Suppressor macrophage treated with lipopolysaccharide for 4 hours (primary cell): ENCODE measurements at regions not wholly inside any gene's neighbourhood (a gene's known extent, or its start where the extent isn't known, plus 50 kb on each side); places are given as distances from the start of the nearest gene placed in this dataset.

Source experiments
- DNase-seq: peaks from one replicate; pipeline ENCODE4 v3.0.0-alpha.2; 2020

- DNase-seq: no peak
Observed at GRCh38 chr10:8946451-8946850, 892.0 kb downstream of the GATA3 start.

GRCh38 chr10:8950978-8951377 is 896.5 kb downstream of the GATA3 start:
- no peak for DNase-seq

GRCh38 chr10:8951440-8952089 is 897.1 kb downstream of the GATA3 start:
- no peak for DNase-seq

GRCh38 chr10:8956400-8956799 is 901.9 kb downstream of the GATA3 start:
- DNase-seq: no peak

GRCh38 chr10:8962249-8962648 is 907.8 kb downstream of the GATA3 start:
- no peak for DNase-seq

GRCh38 chr10:8967061-8967460 is 912.6 kb downstream of the GATA3 start:
- no peak for DNase-seq

- no peak for DNase-seq
Observed at GRCh38 chr10:8969853-8970252, 915.4 kb downstream of the GATA3 start.

GRCh38 chr10:8975535-8975934 is 921.0 kb downstream of the GATA3 start:
- DNase-seq: no peak

- no peak for DNase-seq
Observed at GRCh38 chr10:8978100-8978499, 923.6 kb downstream of the GATA3 start.

- no peak for DNase-seq
Observed at GRCh38 chr10:8979976-8980375, 925.5 kb downstream of the GATA3 start.

- DNase-seq: no peak
Observed at GRCh38 chr10:8981277-8981676, 926.8 kb downstream of the GATA3 start.

GRCh38 chr10:8985651-8986050 is 931.2 kb downstream of the GATA3 start:
- DNase-seq: no peak

GRCh38 chr10:8986975-8987374 is 932.5 kb downstream of the GATA3 start:
- DNase-seq: no peak

- no peak for DNase-seq
Observed at GRCh38 chr10:8987712-8988111, 933.2 kb downstream of the GATA3 start.

- no peak for DNase-seq
Observed at GRCh38 chr10:8990280-8990987, 935.9 kb downstream of the GATA3 start.

- DNase-seq: no peak
Observed at GRCh38 chr10:8992009-8992408, 937.5 kb downstream of the GATA3 start.

GRCh38 chr10:8993864-8994263 is 939.4 kb downstream of the GATA3 start:
- no peak for DNase-seq

GRCh38 chr10:8998751-8999150 is 944.3 kb downstream of the GATA3 start:
- no peak for DNase-seq

- no peak for DNase-seq
Observed at GRCh38 chr10:9003122-9003521, 948.6 kb downstream of the GATA3 start.

- no peak for DNase-seq
Observed at GRCh38 chr10:9004736-9005135, 950.2 kb downstream of the GATA3 start.

- DNase-seq: no peak
Observed at GRCh38 chr10:9009505-9009904, 955.0 kb downstream of the GATA3 start.

- DNase-seq: no peak
Observed at GRCh38 chr10:9010093-9010492, 955.6 kb downstream of the GATA3 start.

- no peak for DNase-seq
Observed at GRCh38 chr10:9010931-9011670, 956.6 kb downstream of the GATA3 start.

GRCh38 chr10:9012312-9012711 is 957.8 kb downstream of the GATA3 start:
- DNase-seq: no peak
